Muscle of arm (tissue), 1 donor: ENCODE measurements at regions not wholly inside any gene's neighbourhood (a gene's known extent, or its start where the extent isn't known, plus 50 kb on each side); places are given as distances from the start of the nearest gene placed in this dataset.
"Not testable (repeated sequence)": the region's sequence is repeated elsewhere in the genome, so short reads cannot be mapped to it uniquely, and the experiment has no call there.

Experiments used
- DNase-seq: peaks from one replicate; pipeline ENCODE4 v3.0.0-alpha.2; 2013

GRCh38 chr2:217370391-217370790 is 510.5 kb upstream of the TNP1 start:
- no peak for DNase-seq

GRCh38 chr2:217367464-217367863 is 507.6 kb upstream of the TNP1 start:
- no peak for DNase-seq

GRCh38 chr2:217366966-217367365 is 507.1 kb upstream of the TNP1 start:
- no peak for DNase-seq

- no peak for DNase-seq
Observed at GRCh38 chr2:217366266-217366895, 506.5 kb upstream of the TNP1 start.

- DNase-seq = no peak
Observed at GRCh38 chr2:217365656-217366055, 505.8 kb upstream of the TNP1 start.

GRCh38 chr2:217364224-217364623 is 504.4 kb upstream of the TNP1 start:
- DNase-seq = no peak

GRCh38 chr2:217363470-217363869 is 503.6 kb upstream of the TNP1 start:
- no peak for DNase-seq

- DNase-seq = no peak
Observed at GRCh38 chr2:217362710-217363109, 502.8 kb upstream of the TNP1 start.

GRCh38 chr2:217362286-217362685 is 502.4 kb upstream of the TNP1 start:
- DNase-seq = no peak

GRCh38 chr2:217361483-217361880 is 501.6 kb upstream of the TNP1 start:
- DNase-seq = peak; percentile 51

GRCh38 chr2:217360781-217361482 is 501.1 kb upstream of the TNP1 start:
- no peak for DNase-seq

GRCh38 chr2:217360111-217360510 is 500.2 kb upstream of the TNP1 start:
- DNase-seq = no peak

- DNase-seq = no peak
Observed at GRCh38 chr2:217357886-217358620, 498.2 kb upstream of the TNP1 start.

- peak; percentile 46 for DNase-seq
Observed at GRCh38 chr2:217356781-217357180, 496.9 kb upstream of the TNP1 start.

GRCh38 chr2:217356142-217356541 is 496.3 kb upstream of the TNP1 start:
- no peak for DNase-seq

GRCh38 chr2:217353591-217353990 is 493.7 kb upstream of the TNP1 start:
- DNase-seq = no peak

GRCh38 chr2:217351378-217351777 is 491.5 kb upstream of the TNP1 start:
- DNase-seq = no peak

GRCh38 chr2:217349251-217349650 is 489.4 kb upstream of the TNP1 start:
- no peak for DNase-seq

- DNase-seq = not testable (repeated sequence)
Observed at GRCh38 chr2:217347630-217348029, 487.8 kb upstream of the TNP1 start.

GRCh38 chr2:217346043-217346442 is 486.2 kb upstream of the TNP1 start:
- DNase-seq = not testable (repeated sequence)

- DNase-seq = no peak
Observed at GRCh38 chr2:217340899-217341298, 481.0 kb upstream of the TNP1 start.

GRCh38 chr2:217340176-217340575 is 480.3 kb upstream of the TNP1 start:
- DNase-seq = no peak

GRCh38 chr2:217339753-217340152 is 479.9 kb upstream of the TNP1 start:
- DNase-seq = no peak
